Stimulated activated CD4-positive, alpha-beta T cell treated with anti-CD3 and anti-CD28 coated beads, Interleukin-4, amount 100 ng/mL, for 48 hours (primary cell): ENCODE measurements at regions not wholly inside any gene's neighbourhood (a gene's known extent, or its start where the extent isn't known, plus 50 kb on each side); places are given as distances from the start of the nearest gene placed in this dataset.

Source experiments
- DNase-seq, 2 donors: peaks; one replicate each; pipeline ENCODE4 v3.0.0-alpha.2; 2020; ENCODE audit warnings: low read depth in 2 of 2

DNA sequence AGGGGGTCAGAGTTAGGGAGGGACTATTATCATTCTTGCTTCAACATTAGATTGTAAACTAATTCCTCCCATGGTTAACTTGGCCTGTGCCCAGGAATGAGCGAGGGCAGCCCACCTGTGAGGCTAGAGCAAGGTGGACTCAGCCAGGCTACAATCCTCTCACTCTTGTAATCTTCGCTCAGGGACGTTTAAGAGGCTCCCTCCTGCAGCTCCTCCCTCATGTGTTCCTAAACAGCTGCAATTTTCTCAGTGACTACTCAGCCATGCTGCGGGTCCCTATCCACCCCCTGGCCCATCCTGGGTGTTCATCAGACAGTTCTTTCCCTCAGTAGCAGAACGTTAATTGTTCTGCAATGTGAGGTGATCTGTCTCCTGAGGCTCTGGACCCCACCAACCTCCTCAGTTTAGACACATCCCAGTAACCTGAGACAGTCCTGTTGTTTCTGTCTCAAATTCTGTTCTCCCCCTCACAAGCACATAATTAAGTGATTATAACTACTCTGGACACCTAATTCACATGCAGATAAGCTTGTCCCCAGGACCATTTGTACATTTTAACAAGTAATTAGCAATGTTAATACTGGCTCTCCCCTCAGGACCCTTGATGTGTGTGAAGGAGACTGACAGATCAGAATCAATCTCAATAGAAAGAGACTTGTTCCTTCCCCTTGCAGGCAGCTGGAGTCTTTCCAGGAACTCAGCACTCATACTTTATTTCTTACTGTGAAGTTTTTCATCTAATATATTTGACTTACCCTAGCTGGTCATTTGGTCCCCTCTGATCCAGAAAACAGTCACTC is 337.2 kb upstream of the B3GAT1 start:
- DNase-seq: no peak

DNA sequence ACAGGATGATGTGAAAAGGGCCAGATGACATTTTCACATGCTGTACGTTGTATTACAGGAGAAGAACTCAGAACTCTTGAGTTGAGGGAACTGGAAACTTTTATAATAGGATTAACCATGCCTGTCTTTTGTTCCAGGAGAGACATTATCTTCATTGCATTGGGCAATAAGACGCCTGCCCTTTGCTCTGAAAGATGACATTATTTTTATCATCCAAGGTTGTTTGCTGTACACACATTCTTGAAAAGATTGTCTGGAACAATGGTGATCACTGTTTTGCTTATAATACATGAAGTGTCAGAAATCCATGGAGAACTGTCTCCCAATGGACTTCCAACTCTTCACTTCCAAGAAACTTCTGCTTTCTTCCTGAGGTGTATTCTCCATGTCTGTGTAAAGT is 334.6 kb upstream of the B3GAT1 start:
- DNase-seq: no peak

DNA sequence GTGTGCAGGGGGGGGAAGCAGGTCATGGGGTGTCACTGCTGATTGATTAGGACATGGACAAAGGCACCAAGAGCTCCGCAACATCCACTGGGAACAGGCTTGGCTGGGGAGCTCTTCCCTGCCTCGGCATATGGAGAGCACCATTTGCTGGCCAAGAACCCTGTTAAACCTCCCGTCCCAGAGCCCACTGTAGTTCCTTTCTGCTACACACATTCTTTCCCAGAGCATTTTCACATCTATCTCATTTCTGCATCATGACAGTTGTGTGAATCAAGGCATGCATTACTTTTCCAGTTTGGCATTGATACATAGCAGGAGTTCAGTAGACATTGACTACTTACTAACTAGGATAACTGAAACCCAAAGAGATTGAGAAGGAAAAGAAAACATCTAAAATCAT is 333.4 kb upstream of the B3GAT1 start:
- no peak for DNase-seq

DNA sequence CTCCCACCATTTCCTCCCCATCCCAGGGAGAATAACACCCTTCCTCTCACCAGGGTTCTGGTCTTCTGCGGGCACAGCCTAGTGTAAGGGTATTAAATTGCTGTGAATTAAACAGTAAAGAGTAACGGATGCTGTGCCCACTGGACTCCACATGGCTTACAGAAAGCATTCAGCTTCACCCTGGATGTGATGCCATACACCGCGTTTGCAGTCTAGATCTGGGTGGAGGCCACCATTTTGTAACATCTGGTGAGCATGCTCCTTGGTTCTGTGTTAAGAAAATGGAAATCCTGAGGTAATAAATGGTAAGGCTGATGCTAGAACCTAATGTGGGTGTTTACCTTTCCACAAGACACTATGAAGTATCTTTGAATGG is 331.8 kb upstream of the B3GAT1 start:
- no peak for DNase-seq

DNA sequence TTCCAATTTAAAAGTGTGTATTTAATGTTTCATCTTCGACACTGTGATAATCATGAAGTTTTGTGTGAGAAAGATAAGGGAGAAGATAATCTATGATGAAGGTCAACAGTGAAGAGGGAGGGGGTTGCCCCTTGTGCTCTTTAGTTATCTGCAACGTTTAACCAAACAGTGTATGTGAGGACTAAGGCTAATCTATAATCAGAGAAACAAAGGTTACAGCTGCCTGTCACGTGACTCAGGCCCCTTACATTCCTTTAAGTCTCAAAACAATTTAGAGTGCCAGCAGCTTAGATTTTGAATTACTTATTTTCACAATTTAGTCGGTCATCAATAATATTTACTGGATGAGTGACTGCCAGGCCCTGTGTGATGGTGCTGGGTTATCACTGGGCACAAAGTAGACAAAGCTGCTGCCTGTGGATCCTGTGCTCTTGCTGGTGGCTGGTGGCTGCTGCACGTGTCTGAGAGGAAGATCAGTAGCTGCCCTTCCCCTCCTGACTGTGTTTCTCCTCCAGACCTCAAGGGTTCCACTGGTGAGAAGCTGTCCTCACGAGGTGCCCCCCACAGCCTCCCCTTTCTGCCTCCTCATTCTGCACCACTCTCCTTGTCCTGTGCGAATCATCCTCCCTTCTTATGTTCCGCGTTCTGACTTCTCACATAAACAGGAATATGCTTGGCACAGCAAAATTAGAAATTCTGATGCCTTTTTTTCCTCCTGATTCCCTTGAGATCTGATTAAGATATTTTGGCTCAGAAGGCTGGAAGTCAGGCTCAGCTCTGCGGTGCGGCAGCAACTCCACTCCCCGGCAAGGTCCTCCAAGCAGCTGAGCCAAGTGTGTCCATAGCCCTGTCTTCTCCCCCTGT is 331.1 kb upstream of the B3GAT1 start:
- no peak for DNase-seq

DNA sequence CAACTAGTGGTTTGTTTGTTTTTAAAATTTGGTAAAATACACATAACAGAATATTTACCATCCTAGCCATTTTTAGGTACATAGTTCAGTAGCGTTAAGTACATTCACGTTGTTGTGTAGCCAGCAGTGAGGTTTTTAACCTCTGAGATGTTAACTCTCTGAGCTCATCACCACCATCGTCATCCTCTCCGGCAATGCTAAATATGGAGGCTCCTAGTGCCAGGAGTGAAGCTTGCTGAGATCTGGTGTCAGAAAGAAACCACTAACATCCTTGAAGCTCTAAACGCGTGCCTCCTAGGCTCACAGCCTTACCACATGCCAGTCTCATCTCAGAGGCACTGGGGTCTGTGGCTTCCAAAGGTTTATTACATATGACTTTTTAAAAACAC is 330.2 kb upstream of the B3GAT1 start:
- DNase-seq: no peak

DNA sequence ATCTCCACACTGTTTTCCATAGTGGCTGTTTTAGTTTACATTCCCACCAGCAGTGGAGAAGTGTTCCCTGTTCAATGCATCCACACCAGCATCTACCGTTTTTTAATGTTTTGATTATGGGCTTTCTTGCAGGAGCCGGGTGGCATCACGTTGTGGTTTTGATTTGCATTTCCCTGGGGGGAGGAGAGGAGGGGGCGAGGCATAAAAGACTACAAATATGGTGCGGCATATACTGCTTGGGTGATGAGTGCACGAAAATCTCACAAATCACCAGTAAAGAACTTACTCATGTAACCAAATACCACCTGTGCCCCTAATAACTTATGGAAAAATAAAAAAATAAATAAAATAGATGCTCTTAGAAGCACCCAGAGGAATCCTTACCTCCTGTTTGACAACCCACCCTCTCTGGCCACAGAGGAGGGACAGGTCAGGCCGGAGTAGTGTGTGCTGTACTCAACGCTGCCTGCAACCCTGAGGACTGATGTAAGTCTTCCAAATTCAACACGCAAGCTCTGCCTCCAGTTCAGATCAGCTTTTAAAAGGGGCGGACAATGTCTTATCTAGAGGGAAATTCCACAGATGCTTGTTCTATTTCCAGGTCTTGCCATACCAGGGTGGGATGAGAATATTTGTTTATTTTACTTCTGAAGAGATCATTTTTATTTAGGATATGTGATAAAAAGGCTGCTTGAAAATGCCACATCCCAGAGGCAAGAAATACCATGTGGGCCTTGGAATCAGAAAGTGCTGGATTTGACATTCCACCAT is 329.6 kb upstream of the B3GAT1 start:
- DNase-seq: no peak

DNA sequence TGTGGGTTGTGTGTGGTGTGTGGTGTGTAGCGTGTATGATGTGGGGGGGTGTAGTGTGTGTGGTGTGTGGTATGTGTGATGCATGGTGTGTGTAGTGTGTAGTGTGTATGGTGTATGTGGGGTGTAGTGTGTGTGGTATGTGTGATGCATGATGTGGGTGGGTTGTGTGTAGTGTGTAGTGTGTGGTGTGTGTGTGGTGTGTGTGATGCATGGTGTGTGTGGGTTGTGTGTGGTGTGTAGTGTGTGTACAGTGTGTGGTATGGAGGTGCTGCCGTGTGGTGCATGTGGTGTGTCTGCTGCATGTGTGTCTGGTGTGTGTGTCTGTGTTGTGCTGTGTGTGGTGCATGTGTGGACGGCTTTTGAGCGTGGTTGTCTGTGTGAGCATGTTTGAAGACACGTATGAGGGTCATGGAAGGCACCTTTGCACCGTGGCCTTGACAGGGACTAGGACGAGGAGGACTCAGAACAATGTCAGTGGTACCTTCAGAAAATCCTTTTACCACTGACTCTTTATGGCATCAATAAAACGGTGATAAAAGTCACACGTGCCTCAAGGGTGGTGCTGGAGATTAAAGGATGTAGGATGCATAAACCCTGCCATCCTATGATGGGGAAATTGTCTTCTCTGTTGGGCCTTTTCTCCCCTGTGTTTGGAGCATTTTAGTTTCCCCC is 328.7 kb upstream of the B3GAT1 start:
- no peak for DNase-seq

DNA sequence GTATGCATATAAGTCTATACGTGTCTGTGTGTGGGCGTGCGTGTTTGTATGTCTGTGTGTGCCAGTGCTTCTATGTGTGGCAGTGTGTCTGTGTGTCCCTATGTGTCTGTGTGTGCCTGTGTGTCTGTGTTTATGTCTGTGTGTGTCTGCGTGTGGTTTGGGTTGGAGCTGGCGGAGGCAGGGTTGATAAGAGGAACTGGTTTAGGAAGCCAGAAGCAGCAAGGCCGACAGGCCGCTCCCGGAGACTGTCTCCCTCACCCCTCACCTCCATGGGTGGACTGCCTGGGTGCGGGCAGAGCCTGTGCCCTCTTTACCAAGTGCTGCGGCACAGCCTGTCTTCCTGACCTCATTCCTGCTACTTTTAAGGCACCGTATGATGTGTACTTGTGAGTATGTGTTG is 327.1 kb upstream of the B3GAT1 start:
- no peak for DNase-seq

DNA sequence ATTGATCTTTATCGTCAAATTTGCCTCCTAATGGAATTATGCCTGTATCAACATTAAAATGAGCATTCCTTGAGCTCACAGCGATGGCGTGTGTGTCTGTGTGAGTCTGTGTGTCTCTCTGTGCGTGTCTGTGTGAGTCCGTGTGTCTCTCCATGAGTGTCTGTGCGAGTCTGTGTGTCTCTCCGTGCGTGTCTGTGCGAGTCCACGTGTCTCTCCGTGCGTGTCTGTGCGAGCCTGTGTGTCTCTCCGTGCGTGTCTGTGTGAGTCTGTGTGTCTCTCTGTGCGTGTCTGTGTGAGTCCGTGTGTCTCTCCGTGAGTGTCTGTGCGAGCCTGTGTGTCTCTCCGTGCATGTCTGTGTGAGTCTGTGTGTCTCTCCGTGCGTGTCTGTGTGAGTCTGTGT is 326.5 kb upstream of the B3GAT1 start:
- DNase-seq: no peak

DNA sequence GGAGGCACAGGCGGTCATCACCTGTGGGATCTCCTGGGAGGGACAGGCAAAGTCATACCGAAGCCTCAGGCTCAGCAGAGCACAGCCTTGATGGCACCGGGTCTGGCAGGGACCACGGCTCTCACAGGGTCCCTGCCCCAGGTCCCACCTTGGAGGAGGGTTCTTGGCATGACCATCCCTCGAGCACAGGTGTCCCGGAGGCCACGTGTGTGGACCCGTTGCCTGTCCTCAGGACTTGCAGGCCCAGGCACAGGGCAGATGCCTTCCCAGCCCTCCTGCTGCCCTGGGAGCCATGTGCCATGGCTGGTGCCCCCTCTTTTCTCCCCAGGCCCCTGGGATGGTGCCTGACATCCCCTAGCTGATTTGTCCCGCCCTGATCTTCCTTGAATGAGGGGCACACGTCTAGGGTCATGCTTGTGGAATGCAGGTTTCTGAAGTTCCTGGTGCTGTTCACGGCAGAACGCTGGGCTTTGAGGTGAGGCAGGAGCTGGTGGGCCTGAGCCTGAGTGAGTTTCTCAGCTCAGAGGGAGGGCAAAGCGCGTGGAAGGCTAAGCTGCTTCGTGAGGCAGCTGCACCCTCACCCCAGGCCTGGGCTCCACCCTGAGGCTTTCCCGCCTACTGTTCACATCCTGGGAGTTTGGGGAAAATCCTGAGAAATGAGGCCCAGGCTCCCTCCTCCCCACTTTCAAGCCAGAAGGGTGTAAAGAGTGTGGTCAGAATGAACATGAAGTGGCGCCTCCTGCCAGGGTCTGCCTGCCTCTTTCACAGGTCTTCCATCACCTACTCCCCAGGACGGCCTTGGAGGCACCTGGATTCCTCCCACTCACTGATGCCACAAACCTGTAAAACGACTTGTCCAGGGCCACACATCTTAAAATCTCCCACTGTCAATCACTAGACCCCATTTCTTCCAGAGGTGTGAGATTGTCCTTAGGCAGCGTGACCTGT is 325.8 kb upstream of the B3GAT1 start:
- DNase-seq: no peak

DNA sequence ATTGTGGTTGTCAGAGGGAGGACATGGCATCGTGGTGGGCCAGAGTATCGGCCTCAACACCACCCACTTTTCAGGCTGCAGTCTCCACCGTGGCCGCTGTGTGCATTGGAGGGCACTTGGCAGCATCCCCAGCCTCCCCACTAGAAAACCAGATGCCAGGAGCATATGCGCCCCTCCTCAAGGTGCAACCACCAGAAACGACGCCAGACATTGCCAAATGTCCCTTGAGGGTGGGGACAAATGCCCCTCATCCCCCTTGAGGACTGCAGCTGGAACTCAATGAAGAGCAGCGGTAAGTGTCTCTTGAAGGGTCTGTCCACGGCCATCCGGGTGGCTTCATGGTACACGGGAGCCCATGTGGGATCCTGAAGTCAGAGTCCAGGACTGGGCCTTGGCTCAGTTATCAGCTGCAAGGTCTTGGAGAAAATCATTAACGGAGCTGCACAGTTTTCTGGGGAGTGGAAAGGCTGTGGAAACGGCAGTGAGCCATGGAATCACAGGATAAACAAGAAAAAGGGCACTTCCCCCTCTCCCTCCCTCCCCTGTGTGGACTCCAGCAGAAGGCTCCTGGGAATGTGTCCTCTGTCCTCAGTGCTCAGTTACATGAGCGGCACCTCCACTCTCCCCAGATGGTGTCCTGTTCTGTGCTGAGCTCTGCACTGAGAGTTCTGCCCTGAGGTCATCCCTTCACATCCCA is 324.4 kb upstream of the B3GAT1 start:
- no peak for DNase-seq

DNA sequence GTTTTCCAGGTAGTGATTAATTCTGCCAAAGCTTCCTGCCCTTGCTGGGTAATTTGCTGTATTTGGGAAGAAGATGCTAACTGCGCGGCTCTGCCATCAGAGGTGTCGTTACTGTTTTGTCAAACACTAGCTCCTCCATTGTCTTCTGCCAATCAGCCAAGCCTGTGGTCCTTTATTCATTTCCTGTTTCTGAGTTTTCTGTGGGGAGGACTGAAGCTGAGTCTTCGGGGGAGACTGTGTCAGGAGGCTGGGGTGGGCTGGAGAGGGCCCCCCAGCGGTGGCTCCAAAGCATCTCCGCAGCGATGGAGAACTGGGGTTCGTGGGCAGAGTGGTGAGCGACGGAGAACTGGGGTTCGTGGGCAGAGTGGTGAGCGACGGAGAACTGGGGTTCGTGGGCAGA is 322.9 kb upstream of the B3GAT1 start:
- no peak for DNase-seq

DNA sequence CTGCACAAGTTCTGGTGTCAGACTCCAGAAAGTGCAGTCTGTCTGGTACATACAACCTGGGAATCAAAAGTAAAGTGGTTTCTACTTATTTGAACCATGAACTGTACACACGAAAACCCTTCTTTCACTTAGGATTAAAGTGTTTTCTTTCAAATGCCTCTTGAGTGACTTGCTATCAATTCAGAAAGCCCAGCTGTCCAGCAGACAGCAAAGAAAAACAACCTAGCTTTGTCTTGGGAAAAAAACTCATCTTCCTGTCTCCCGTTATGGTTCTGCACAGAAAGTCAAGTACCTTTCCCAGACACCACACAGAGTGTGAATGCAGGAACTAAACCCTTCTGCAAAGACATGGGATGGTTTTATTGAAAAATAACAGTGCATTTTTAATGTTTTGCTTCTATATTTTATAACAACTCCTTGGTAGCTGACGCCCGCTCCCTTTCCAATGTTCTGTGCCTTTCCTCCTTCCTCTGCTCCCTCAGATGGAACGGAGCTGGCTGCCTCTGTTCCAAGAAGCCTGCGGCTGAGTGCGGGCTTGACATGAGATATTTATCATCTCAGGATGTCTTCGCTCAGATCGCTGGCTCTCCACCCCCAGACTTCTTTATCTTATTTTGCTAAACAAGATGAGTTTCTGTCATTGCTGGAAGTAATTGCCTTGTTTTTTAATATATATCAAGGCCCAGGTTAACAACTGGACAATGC is 322.3 kb upstream of the B3GAT1 start:
- no peak for DNase-seq

DNA sequence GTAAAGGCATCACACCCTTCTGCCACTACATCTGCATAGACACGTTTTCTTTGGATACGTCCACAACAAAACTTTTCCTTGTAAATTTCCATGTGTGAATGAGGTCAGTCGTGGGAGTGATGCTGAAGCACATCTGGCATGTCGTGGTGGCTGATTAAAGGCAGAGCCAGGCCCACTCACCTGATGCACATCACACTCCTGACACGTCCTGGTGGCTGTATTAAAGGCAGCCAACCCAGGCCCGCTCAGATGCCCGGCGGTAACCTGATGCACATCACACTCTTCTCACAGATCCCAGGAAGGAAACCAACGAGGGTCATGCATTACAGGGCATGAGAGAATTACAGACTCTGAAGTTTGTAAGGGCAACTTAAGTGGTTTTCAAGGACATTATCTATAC is 321.6 kb upstream of the B3GAT1 start:
- no peak for DNase-seq

DNA sequence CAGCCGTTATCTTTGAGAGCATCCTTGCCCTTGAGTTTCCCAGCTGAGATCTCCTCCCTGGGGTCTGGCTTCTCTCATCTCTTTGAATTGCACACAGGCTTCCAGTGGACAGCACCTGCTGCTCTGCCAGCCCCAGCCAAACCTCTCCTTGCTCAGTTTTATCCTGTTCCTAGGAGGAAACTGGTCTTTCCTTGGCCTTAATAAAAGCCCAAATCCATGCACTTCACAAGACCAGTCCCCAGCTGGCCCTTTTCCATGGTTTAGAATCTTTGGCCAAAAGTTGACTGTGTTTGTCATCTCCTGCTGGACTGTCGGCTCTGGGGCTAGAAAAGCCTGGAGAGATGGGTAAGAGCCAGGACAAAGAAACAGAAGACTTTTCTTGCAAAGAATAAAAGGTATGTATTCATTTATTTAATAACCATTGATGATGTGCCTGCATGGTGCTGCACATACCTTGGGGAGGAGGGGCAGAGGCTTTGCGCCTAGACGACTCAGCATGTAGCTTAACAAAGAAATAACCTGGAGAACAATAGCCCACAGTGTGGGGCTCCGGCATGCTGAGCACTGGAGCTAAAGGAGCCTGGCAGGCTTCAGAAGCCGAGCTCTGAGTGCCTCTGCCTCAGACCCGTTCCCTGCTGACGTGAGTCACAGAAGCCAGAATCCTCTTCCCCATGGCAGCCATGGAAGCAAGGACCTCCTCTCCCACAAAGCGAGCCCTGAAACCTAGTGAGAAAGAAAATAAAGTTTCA is 319.3 kb upstream of the B3GAT1 start:
- DNase-seq: no peak

DNA sequence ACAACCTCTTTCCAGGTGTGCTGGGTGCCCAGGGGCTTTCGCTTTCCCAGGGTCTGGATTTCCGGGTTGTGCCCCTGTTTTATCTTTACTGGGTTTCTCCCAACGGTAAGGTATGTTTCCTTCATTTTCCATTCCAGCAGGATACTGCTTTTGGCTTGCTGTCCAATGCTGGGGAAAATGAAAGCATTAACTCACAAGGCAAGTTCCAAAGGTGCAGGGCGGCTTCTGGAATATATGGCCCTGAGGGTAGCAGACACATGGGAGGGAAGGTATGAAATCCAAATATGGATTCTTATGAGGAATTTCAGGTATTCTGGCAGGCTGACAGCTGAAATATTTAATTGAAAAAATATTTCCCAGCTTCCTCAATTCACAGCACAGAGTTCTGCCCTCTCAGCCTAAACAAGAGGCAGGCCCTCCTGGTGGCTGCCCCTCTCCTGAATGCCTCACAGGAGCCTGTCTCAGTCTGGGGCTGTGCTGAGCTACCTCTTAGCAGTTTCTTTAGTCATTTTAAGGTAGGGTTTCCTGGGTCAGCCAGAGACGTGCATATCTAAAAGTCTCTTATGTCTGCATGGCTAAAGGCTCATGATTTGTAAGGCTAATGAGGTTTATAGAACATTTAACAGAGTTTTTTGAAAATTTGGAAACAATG is 318.6 kb upstream of the B3GAT1 start:
- no peak for DNase-seq

DNA sequence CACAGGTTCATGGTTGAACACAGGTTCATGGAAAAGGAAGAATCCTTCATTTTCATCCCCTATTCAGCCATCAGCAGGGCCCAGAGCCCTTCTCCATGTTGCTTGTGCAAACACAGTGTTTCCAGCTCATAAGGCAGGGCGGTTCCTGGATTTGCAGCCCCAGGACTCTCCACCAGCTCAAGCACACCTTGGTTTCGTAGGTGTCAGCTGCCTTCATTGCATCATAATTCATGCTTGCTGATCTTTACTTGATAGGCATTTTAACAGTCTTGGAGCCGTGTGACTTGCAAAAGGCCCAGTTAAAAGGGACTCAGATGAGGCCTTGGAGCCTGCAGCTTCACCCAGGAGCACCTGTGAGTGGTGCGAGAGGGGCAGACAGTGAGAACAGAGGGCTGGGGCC is 318.1 kb upstream of the B3GAT1 start:
- no peak for DNase-seq
